ENCODE measurements at regions not wholly inside any gene's neighbourhood (a gene's known extent, or its start where the extent isn't known, plus 50 kb on each side); places are given as distances from the start of the nearest gene placed in this dataset.

GRCh38 chr2:41031282-41031681 lies 579.4 kb upstream of the SLC8A1 start:
- TF ChIP-seq, protein P1, sequence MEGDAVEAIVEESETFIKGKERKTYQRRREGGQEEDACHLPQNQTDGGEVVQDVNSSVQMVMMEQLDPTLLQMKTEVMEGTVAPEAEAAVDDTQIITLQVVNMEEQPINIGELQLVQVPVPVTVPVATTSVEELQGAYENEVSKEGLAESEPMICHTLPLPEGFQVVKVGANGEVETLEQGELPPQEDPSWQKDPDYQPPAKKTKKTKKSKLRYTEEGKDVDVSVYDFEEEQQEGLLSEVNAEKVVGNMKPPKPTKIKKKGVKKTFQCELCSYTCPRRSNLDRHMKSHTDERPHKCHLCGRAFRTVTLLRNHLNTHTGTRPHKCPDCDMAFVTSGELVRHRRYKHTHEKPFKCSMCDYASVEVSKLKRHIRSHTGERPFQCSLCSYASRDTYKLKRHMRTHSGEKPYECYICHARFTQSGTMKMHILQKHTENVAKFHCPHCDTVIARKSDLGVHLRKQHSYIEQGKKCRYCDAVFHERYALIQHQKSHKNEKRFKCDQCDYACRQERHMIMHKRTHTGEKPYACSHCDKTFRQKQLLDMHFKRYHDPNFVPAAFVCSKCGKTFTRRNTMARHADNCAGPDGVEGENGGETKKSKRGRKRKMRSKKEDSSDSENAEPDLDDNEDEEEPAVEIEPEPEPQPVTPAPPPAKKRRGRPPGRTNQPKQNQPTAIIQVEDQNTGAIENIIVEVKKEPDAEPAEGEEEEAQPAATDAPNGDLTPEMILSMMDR (IDR thresholded peaks at IDR 0.05; ENCODE audit: low read depth, low read length): no peak
- no peak for TF ChIP-seq EZH2phosphoT487 (IDR thresholded peaks at IDR 0.05; ENCODE audit: low read depth)
